HG03045 (cell line): ENCODE measurements at regions not wholly inside any gene's neighbourhood (a gene's known extent, or its start where the extent isn't known, plus 50 kb on each side); places are given as distances from the start of the nearest gene placed in this dataset.

Experiments
- ATAC-seq: cut with Tn5 transposase; IDR thresholded peaks from one replicate; pipeline ENCODE4 v1.9.1; 2021; ENCODE audit warnings: mild to moderate bottlenecking, moderate library complexity; ENCODE audit not compliant: unreplicated experiment

DNA sequence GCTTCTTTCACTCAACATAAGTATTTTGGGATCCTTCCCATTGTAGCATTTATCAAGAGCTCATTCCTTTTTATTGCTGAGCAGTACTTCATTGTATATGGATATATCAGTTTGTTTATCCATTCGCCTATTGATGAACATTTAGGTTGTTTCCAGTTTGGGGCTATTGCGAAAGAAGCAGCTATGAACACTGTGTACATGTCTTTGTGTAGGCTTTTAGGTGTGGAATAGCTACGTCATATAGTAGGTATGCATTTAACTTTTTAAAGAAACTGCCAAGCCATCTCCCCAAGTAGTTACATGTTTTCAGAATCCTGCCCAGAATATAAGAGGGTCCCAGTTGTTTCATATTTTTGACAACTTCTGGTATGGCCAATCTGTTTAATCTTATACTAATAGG is 468.1 kb downstream of the IPMK start:
- ATAC-seq: no peak

DNA sequence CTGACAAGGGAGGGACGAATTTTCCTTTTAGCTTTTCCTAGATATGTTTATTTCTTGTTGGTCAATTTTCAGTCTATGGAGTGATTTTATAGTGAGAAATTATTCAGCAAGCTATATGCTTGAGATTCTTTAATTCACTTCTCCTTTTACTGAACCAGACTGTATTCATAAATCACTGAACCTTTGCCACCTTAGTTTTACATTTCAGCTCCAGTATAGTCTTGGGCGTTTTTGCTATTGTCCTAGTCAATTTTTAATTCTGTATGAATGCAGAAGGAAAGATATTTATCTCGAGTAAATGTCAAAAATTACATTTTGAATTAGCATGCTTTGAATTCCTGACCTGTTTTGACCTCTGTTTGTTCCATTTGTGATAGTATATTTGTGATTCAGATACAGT is 468.9 kb downstream of the IPMK start:
- no peak for ATAC-seq

DNA sequence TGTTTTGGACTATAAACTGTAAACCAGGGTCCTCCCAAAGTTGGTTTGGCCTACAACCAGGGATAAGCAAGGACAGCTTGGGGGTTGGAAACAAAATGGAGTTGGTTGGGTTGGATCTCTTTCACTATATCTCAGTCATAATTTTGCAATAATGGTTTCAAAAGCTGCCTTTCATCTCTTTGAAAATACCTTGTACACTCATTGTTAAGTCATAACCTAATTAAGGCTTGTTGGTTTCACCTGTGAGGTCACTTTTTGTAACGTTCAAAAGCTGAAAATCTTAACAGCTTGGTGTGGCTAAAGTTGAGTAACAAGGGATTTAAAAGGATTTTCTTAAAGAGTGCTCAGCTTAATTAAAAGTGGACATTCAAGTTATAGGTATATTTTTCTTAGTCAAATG is 476.1 kb downstream of the IPMK start:
- ATAC-seq: no peak

DNA sequence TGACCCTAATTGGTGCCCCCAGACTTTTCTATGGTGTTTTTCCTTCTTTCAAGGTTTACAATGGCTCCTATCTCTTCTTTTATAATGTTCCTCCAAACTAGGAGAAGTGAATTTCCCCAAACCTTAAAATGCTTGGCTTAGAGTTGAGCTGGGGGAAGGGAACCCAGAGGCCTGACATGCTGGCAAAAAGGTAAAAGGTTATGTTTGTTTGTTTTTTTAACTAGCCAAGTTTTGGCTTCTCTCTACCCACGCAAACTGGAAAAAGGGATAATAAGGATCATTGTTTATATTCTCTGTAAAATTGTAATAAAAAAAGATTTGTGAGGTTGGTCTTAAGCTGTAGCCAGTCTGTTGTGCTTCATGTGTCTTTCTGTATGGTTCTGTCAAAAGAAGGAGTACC is 477.0 kb downstream of the IPMK start:
- no peak for ATAC-seq

DNA sequence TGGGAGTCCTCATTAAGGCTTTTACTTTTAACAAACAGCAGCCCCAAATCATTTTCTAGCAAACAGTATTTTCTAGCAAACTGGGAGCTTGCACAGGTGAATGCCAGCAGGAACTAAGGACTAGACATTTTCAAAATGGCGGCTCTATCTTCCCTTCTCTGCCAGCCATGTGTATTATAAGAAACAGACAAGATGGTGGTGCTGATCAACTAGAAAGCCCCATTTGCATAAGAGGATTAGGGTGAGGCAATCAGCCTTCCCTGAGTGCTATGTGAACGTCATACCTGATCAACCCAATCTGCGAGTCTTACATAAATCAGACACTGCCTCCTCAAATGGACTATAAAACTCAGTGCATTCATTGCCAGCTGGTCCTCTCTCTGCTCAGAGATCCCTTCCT is 479.6 kb downstream of the IPMK start:
- no peak for ATAC-seq

DNA sequence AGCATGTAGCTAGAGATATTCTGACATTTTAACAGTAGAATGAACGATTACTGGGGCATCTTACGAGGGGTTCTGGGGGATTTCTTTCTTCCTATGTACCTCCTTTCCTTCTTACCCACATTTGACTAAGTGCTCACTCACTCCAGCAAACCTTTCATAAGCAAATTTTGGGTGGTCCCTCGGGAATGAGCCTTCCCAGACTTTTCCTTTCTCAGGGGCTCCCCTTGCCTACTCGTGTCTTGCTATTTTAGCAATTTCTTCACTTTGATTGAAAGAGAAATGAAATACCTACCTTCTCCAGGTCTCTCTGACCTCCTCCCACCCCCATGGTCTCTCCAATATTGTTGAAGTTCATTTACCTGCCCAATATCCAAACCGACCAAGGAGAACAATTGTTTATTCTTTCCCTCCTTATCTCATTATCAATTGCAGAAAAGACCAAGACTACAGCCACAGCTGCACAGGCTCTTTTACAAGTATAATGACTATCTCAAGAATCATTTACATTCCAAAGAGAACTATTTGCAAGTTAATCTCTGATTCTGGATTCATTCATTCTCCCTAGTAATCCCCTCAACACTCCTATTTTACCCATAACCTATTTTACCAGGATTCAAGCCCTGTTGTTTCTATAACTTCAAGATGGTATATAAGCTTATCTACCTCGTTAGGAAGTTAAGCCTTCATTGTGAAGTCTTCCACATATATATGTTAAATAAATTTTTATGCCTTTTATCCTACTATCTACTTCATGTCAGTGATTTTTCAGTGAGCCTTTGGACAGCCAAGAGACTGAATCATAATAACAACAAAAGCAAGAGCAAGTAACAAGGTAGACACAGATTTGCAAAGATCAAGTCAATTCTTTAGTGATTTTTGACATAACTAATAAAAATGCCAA is 480.6 kb downstream of the IPMK start:
- no peak for ATAC-seq

DNA sequence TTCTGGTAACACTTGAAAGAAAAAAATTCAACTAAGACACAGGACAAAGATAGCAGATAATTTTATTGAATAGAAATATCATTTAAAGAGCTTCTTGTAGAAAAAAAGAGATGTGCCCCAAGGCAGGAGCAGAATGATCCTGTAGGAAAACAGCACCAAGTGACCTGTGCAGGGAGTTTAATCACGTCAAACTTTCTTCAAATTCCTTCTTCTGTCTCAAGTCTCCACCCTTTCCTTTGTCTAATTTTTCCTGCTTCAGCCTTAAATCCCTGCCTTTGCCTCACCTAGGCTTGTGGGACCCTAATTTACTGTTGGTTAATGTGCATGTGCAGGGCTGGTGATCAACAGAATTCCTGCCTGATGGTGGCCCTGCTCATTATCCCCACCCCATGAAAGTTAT is 481.4 kb downstream of the IPMK start:
- ATAC-seq: no peak

DNA sequence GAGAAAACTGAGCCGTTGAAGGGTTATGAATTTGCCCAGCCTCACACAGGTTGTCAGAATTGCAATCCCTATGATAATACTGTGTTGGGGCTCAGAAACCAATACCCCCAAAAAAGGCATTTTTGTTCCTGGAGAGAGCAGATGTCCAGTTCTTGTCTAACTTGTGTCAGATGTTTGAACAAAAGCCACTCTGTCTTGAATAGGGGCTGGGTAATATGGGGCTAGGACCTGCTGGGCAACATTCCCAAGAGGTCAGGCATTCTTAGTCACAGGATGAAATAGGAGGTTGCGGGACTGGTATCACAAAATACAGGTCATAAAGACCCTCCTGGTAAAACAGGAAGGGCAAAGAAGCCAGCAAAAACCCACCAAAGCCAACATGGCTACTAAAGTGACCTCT is 482.1 kb downstream of the IPMK start:
- no peak for ATAC-seq

DNA sequence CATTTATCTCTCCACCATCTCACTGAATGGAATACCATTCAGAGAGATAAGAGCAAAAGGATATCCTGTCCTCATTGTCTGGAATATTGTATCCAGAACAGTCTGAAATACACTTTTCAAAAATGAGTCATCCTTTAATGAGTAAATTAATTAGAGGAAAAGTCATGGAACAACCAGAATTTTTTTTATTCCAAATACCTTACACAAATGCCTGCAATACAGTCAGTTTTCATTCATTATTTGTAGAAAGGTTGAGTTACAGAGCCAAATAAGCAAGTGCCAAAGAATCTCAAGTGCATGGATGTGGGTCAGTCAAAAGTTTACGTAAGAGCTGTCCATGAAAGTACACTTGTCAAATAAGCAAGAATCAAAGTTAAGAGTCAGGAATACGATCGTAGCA is 482.6 kb downstream of the IPMK start:
- no peak for ATAC-seq

DNA sequence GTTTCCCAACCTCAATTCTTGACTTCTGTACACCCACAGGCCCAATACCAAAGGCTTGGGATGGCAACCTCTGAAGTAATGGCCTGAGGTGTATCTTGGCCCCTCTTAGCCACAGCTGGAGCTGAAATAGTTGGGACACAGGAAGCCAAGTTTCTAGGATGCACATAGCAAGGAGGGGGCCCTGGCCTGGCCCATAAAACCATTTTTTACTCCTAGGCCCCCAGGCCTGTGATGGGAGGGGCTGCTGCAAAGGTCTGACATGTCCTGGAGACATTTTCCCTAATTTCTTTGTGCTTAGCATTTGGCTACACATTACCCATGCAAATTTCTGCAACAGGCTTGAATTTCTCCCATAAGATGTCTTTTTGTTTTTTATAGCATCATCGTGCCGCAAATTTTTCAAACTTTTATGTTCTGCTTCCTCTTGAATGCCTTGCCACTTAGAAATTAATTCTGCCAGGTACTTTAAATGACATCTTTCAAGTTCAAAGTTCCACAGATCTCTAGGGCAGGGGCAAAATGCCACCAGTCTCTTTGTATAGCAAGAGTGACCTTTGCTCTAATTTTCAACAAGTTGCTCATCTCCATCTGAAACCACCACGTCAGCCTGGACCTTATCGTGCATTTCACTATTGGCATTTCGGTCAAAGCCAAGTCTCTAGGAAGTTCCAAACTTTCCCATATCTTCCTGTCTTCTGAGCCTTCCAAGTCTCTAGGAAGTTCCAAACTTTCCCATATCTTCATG is 490.8 kb downstream of the IPMK start:
- no peak for ATAC-seq

DNA sequence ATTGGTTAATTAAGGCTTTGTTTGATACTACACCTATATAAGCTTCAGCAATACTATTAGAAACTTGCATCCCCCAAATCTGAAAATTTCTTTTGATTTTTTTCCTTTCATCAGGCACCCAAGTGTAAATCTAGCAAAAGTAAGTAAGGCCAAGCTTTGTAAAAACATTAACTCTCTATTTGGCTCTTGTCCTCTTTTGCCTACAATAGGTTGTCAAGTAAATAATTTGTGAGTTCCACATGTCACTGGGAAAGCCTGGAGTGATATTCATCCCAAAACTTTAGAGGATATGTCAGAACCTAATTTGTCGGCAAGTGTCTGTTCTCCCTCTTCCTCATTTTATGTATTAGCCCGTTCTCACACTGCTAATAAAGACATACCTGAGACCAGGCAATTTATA is 492.4 kb downstream of the IPMK start:
- ATAC-seq: no peak

DNA sequence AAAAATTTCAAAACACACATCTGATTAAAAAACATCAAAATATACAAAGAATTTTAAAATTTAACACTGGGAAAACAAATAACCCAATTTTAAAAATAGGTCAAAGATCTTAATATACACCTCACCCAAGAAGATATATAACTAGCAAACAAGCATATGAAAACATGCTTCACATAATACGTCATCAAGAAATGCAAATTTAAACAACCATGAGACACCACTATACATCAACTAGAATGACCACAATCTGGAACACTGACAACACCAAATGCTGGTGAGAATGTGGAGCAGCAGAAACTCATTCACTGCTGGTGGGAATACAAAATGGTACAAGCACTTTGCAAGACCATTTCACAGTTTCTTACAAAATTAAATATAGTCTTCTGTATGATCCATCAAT is 498.4 kb downstream of the IPMK start:
- no peak for ATAC-seq

DNA sequence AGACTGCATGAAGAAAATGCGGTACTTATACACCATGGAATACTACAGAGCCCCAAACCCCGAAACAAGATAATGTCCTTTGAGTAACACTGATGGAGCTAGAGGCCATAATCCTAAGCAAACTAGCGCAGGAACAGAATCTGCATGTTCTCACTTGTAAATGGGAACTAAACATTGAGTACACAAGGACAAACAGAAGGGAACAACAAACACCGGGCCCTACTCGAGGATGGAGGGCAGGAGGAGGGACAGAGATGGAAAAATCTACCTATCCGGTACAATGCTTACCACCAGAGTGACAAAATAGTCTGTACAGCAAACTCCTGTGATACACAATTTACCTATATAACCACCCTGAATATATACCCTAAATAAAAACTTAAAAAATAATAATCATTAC is 507.9 kb downstream of the IPMK start:
- no peak for ATAC-seq

DNA sequence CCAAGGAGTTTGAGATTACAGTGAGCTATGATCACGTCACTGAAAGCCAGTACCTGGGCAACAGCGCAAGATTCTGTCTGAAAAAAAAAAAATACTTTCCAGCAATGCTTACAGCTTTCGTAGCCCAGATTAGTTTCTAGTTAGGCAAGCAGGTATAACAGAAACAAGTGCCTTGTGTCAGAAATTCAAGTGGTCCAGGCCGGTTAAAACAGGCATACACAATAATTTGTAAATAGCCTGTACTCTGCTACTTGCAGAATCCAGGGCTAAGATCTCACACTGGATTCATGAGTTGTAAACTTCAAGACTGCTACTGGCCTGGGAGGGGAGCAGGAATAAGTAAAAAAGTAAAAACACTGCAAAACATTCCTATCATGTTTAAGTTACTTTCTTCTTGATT is 512.9 kb downstream of the IPMK start:
- no peak for ATAC-seq

DNA sequence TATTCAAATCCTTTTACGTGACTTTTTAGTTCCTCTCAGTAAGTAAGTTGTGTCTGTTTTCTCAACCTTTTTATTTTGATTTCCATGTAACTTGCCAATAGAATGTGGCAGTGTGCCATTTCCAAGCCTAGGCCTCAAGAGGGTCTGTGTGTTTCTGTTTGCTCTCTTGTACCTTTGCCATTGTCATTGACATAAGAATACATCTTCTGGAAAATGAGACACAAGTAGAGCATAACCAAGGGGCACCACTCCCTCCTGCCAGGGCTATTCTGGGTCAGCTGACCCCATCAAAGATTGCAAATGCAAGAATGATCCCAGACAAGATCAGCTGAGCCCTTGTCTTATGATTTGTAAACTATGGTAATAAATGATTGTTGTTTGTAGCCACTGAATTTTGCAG is 524.0 kb downstream of the IPMK start:
- ATAC-seq: no peak

DNA sequence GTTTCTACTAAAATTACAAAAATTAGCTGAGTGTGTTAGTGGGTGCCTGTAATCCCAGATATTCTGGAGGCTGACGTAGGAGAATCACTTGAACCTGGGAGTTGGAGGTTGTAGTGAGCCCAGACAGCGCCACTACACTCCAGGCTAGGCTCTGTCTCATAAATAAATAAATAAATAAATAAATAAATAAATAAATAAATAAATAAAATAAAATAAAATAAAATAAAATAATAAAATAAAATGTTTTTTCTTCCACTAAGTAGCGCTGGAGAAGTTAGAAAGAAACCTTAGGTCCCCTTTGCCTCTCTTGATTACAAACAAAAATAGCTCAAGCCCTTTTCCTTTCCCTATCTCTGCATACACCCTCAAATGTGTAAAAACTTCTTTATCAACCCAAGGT is 525.9 kb downstream of the IPMK start:
- ATAC-seq: no peak

DNA sequence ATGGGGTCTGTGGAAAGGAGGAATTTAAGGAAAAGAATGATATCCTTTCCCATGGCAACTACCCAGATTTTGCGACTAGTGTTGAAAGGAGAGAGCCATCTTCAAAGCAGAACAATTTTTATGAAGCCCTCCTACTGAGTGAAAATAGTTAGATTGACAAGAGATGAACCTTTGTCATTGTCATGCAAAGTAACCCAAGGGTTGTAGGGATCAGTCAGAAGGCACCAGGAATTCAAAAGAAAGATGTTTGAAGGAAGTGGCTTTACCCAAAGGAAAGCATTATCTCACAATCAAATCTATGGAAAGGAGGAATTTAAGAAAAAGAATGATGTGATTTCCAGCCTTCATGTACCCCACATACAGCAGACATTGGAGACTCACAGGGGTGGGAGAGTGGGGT is 544.4 kb downstream of the IPMK start:
- ATAC-seq: no peak

DNA sequence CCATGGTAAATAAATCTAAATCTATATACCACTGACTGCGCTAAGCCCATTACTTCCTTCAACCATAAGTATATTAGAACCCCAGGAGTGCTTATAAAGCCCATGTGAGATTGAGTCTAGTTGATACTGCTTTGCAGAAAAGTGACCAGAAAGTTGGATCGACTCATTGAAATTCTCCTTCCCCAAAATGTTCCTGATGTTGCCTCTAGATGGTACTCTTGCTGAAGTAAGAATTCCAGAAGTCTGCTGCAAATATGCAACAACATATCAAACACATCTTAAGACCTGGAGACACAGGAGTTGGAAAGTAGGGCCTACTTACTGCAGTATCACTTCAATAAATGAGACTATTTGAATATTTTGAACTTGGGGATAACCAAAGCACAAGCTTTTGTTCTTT is 550.8 kb downstream of the IPMK start:
- no peak for ATAC-seq

DNA sequence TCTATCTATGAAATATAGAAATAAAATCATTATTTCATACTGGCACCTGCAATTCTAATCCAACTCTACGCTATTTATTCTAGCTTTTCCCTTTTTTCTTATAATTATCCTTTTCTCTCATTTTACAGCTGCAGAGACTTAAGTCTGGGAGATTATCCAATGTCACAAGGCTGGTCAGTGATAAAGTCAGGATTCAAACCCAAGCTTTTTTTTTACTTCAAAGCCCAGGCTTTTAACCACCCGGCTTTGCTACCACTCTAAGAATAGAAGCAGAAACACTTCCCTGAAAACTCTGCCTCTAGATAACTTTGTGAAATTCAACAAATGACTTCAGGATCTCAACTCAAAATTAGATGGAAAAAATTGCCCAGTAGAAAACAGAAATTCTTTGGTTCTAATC is 552.5 kb downstream of the IPMK start:
- ATAC-seq: no peak

DNA sequence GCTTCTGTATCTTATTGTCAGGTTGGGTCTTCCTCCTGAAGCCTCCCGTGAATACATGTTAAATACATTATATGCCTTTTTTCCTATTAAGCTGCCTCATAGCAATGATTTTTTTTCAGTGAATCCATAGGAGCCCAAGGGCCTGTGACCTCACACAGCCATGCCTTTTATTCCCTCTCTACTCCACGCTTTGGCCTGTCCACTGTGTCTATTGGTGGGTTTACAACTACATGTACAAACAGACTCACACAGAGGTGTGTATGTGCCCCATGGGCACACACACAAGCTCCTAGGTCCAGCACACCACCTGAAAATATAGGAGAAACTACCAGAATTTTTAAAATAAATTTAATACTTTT is 560.4 kb downstream of the IPMK start:
- no peak for ATAC-seq

DNA sequence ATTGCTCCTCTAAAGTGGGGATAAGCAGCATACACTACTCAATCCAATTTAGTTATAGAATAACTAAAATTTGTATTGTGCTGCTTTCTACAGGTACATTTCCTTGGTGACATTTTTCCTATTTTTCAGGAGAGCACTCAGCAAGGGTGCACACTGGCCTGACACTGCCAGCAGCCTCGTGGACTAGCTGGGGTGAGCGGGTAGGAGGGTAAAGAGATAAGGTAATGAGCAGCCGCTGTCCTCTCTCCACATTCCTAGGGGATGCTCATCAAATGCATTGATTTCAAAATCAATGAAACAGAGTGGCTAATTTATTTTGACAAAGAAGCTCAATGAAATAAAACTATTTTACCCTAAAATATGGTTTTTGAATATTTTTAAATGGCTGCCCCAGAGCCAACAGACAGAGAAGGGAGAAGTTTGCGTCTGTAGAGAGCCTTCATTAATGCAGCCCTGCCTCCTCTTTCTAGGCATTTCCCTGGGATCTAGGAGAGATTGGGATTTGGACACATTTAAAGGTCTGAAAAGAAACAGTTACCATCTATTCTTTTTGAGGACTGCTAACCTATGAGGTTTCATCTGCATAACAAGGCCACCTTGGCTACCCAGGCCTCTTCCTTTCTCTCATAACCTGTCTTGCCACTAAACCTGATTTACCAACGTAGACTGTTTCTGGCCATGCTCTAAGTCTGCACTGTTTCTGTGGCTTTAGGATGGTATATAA is 561.0 kb downstream of the IPMK start:
- ATAC-seq: no peak

DNA sequence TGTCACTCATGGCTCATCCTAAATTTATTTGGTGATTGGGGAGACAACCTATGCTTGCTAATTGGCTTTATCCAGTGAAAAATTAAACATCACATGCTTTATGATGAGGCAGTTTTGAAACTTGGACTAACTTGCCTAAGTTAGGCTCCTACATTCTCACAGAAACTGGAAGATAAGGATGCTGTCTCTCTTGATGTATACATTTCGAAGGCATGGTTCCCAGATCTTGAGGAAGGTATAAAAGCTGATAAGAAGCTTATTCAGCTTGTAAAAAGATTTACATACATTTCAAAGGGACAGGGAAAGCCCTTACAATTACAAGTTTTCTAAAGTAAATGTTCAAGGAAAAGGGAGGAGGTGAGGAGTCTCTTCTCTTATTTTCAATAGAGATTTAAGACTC is 561.7 kb downstream of the IPMK start:
- no peak for ATAC-seq
